HG02943 (cell line): ENCODE measurements at regions not wholly inside any gene's neighbourhood (a gene's known extent, or its start where the extent isn't known, plus 50 kb on each side); places are given as distances from the start of the nearest gene placed in this dataset.

Experiments used
- ATAC-seq: cut with Tn5 transposase; IDR thresholded peaks from one replicate; pipeline ENCODE4 v1.9.1; 2021; ENCODE audit warnings: mild to moderate bottlenecking, low read depth, moderate library complexity; ENCODE audit not compliant: unreplicated experiment

GRCh38 chr9:1200847-1201251, 150.7 kb downstream of the DMRT2 start:
- no peak for ATAC-seq

GRCh38 chr9:1201262-1201661, 151.1 kb downstream of the DMRT2 start:
- no peak for ATAC-seq

- no peak for ATAC-seq
These were observed 151.7 kb downstream of the DMRT2 start for GRCh38 chr9:1201901-1202300.

DNA sequence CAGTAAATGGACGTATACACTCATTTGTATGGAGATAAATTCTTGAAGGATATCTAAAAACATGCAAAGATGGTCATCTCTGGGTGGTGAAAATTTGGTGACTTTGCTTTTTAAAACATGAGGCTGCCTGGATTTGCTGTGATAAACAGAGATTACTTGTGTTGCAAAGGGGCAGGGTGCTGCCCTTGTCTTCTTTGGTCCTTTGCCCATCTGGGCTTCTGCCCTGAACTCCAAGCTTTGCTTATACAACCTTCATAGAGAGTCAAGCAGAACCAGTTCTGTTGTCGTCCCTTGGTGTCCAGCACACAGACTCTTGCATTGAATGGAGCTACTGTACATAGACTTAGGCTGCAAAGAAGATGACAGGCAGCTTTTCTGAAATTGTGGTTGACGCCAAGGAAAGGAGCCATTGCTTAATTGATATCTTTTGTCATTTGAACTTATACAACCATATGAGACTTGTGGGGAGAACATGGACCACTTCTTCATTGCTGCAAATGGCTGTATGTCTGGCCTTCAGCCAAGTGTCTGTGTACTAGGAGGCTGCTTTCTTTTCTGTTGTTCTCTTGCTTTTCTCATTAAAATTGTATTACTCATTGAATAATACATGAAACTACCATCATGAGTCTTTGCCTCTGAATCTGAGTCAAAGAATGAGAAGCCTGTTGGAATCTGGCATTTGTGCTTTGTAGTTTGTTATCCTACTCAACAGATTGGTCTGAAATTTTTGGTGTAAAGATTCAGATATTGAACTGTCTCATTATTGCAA, 152.5 kb downstream of the DMRT2 start:
- ATAC-seq, result no peak

GRCh38 chr9:1207686-1208085, 157.5 kb downstream of the DMRT2 start:
- ATAC-seq, result no peak

DNA sequence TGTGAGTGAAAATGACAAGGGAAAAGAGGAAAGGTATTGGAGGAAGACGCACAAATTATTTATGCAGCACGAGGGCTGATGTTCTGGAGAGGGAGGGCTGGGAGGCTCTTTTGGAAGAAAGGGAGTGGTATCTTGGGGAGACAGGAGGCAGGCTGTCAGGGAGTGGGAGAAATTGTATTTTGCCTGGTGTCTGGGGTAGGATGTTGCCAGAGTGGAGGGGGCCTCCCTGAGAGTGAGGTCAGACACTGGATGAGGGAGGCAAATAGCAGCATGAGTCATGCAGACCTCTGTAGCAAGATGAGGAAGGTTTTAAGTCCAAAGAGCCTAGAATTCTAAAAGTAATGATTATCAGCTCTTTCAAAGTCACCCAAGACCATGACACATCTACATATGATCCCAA, 158.0 kb downstream of the DMRT2 start:
- no peak for ATAC-seq

GRCh38 chr9:1210954-1211353, 160.8 kb downstream of the DMRT2 start:
- no peak for ATAC-seq

DNA sequence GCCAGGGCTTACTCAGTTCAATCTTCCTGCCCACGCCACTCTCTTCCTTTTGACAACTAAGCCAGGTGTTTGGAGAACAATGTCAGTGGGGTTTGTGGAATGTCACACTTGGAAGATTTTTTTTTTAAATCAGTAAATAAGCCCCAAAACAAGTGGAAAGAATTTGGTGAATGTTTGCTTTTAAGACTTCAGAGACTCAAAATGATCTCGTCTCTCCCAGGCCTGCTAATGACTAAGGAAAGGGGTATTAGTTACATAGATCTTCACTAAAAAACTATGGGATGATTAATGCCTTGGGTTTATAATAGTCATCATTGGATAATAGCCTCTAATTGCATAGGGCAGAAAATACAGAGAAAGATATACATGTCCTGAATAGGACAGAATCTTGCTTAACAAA, 166.4 kb downstream of the DMRT2 start:
- ATAC-seq, result no peak

GRCh38 chr9:1217076-1217475, 166.9 kb downstream of the DMRT2 start:
- ATAC-seq, result no peak

DNA sequence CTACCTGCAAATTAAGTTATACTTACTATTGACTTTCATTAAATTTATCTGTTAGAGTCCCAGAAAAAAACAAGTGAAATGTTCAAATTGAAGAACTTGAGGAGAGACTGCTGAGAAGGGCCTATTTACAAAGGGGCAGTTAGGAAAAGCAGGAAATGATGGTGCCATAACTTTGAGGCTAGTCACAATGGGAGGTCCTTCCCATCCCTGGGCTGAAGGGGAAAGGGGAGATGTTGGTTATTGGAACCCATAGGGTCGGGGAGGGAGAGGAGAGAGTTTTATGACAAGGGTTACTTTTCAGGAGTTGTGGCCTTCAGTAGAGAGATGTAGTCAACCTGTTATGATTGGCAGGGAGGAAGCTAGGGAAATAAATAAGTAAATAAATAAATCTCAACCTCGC, 169.1 kb downstream of the DMRT2 start:
- ATAC-seq, result no peak

- ATAC-seq, result no peak
These were observed 171.1 kb downstream of the DMRT2 start for GRCh38 chr9:1221298-1221697.

- ATAC-seq, result no peak
These were observed 172.4 kb downstream of the DMRT2 start for GRCh38 chr9:1222511-1222910.

GRCh38 chr9:1231998-1232919, 182.1 kb downstream of the DMRT2 start:
- ATAC-seq, result no peak

GRCh38 chr9:1233568-1233967, 183.4 kb downstream of the DMRT2 start:
- no peak for ATAC-seq

GRCh38 chr9:1235650-1236049, 185.5 kb downstream of the DMRT2 start:
- no peak for ATAC-seq

DNA sequence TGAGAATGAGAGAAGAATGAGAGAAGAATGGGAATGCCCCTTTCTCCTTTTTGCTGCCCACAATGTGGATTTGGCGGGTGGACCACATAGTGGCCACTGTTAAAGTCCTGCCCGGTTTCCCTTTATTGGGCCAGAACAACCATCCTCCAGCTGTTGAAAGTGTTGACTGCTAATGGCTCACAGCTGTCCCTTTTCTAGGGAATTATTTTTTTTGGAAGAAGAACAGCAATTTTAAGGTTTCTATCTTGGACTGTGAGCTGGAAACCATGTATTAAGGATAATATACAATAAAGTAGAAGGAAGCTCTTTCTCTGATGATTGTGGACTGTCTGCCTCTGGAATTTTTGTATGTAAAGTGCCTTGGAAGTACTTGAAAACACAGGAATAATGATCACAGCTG, 185.9 kb downstream of the DMRT2 start:
- ATAC-seq, result no peak

DNA sequence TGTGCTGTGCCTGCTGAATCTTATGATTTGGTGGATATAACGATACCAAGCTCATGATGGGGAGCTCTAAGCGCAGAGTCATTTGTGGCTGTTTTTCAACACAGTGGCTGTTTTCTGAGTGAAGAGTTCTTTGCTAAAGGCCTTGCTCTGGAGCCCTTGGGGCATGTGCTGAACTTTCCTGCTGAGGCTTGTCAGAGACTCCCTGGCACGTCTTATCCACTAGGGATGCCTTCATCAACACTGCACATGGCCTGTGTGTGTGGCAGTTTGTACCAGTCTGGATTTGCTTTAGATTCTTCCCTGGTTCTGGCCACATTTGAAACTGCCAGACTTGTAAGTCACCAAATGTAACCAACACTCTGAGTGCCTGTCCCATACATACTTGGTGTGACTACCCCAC, 188.2 kb downstream of the DMRT2 start:
- no peak for ATAC-seq

- ATAC-seq, result no peak
These were observed 198.6 kb downstream of the DMRT2 start for GRCh38 chr9:1248743-1249142.

DNA sequence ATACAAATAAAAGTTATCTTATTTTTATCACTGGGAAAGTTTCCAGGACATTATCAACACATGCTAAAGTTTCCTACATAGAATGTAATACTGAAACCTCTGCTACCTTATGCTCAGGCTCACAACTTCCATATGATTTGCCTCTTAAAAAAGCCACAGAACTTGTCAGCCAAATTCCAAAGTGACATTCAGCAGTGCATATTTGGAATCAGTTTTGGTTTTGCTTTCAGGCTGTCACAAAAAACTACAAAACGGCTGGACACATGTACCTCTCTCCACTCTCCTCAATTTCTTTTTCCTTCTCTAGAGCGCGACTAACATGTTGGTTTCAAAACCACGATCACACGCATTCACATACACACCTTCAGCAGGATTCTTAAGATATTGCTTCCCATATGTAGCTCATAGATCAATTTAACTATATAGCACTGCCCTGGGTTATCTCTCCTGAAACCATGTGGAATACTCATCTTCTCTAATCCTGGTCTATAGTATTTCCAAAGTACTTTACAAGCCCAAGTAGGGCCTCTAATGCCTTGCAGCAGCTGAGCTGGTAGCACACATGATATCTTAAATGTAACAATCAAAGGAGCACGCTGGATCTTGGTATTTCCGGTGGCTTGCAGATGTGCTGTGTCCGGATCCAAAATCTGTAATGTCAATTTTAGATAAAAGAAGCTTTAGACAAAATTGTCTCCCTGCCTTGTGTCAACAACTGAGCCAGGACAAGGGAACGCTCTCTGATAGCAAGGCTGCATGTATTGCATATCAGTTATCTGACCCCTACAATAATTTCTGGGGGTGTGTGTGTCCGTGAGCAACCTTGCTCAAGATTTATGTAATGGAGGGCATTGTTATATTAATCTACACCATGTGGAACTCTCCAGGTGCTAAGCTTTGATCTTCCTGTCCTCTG, 203.2 kb downstream of the DMRT2 start:
- no peak for ATAC-seq

GRCh38 chr9:1254071-1254470, 203.9 kb downstream of the DMRT2 start:
- no peak for ATAC-seq

DNA sequence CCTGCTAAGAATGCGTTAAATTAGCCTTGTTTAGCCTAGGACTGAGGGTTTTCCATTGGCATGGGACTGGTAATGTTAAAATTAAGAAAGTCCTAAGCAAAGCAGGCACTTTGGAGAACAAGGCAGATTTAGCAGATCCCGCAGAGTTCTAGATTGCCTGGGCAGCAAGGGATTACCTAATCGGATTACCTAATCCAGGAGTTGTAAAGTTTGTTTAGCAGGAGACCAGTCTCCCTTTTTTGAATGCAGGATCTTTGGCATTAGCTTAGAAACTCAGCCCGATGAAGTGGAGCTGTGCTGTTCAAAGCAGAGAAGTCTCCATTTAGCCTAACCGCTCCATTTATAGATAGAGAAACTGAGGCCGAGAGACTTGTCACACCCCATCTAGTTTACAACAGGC, 206.0 kb downstream of the DMRT2 start:
- ATAC-seq, result no peak
